ENCODE measurements at regions not wholly inside any gene's neighbourhood (a gene's known extent, or its start where the extent isn't known, plus 50 kb on each side); places are given as distances from the start of the nearest gene placed in this dataset.
A peak's percentile ranks its signal among the peaks of the same experiment; 100 is the strongest.
"Not testable (repeated sequence)": the region's sequence is repeated elsewhere in the genome, so short reads cannot be mapped to it uniquely, and the experiment has no call there.

- not testable (repeated sequence) for DNase-seq (ENCODE audit: low spot score)
These were observed 767.0 kb downstream of the ADCYAP1 start for GRCh38 chr18:1671710-1672109.

DNA sequence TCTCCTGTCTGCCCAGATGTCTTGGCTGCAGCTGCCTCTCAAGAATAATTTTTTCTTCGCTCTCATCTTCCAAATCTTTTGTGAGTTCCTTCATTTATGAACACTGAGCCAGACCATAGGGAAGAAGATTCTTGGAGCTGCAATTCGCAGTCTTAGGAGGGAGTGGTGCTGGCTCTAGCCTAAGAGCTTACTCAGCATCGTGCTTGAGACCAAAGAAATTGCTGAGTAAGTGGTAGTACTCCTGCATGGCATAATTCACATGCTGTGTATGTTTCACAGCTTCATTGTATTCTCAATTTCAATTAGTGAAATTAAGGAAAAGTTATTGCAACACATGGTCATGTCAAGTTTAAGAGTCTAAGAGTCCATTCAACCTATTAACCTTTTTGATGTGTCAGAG is 771.7 kb downstream of the ADCYAP1 start:
- no peak for DNase-seq (ENCODE audit: low spot score)

- no peak for DNase-seq (ENCODE audit: low spot score)
These were observed 775.4 kb downstream of the ADCYAP1 start for GRCh38 chr18:1680108-1680507.

DNA sequence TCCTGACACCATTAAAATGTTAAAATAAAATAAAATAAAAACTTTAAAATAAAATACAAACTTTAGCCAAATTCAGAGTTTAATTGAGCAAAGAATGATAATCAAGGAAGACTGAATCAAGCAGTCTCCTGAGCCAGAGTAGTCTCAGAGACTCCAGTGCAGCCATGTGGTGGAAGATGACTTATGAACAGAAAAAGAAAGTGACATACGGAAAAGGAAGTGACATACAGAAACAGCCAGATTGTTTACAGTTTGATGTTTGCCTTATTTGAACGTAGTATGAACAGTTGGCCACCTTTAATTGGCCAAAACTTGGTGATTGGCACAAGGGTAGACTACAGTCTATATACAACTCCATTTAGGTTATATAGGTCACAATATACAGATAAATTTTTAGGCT is 787.2 kb downstream of the ADCYAP1 start:
- DNase-seq (ENCODE audit: low spot score): no peak

- no peak for DNase-seq (ENCODE audit: low spot score)
These were observed 803.3 kb downstream of the ADCYAP1 start for GRCh38 chr18:1708006-1708405.

GRCh38 chr18:1710114-1710513 is 805.4 kb downstream of the ADCYAP1 start:
- no peak for DNase-seq (ENCODE audit: low spot score)

- peak; percentile 6 for DNase-seq (ENCODE audit: low spot score)
These were observed 827.5 kb downstream of the ADCYAP1 start for GRCh38 chr18:1732143-1732542.

DNA sequence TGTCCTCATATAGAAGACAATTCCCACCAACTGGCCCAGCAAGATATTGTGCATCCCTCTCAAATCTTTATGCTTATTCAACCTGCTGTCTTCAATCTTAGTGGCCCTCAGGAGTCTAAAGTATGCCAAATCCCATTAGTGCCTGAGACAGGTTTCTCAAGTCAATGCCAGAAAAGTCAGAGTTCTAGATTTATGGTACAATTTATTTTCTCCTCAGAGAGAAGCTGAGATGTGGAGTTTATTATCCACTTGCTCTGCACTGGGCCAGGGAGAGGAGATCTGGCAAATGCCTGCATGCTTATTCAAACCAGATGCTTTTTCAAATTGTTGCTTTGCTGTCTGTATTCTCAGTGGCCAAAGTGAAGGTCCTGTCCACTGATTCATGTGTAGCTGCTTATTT is 825.2 kb downstream of the METTL4 start:
- DNase-seq (ENCODE audit: low spot score): no peak

GRCh38 chr18:1751249-1751648 is 820.1 kb downstream of the METTL4 start:
- DNase-seq (ENCODE audit: low spot score): no peak

- no peak for DNase-seq (ENCODE audit: low spot score)
These were observed 810.4 kb downstream of the METTL4 start for GRCh38 chr18:1760901-1761300.

DNA sequence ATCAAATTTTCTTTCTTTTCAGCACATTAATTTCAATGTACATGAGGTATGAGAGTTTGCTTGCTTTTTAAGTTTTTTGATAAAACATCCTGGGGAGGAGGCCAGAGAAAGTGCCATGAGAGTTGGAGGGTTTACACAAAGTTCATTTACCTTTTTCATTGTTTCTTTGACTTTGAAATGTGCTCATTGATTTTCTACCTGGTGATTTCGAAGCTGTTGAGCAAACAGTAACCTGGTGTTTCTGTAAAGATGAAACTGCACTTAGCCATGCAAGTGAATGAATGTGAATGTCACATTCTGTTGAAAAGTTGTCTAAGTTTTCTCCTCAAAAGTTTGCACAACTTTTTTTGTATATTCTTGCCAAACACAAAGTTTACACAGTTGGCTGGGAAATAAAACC is 797.0 kb downstream of the METTL4 start:
- DNase-seq (ENCODE audit: low spot score): no peak

DNA sequence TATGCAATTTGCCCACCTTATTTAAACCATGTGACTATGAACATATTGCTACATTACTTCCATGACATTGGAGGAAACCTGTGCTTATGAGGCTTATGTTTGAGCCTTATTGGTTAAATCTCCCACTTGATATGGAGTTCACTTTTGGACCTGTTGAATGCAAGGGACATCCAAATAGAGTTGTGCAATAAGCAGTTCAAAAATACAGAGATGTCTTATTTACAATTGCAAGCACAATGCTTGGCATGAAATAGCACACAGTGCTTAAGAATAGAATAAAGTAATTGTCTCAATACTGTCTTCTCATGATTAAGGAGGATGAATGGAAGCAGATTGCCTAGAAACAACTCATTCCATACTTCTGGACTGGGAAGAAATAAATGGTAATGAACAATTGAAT is 793.5 kb downstream of the METTL4 start:
- DNase-seq (ENCODE audit: low spot score): no peak

DNA sequence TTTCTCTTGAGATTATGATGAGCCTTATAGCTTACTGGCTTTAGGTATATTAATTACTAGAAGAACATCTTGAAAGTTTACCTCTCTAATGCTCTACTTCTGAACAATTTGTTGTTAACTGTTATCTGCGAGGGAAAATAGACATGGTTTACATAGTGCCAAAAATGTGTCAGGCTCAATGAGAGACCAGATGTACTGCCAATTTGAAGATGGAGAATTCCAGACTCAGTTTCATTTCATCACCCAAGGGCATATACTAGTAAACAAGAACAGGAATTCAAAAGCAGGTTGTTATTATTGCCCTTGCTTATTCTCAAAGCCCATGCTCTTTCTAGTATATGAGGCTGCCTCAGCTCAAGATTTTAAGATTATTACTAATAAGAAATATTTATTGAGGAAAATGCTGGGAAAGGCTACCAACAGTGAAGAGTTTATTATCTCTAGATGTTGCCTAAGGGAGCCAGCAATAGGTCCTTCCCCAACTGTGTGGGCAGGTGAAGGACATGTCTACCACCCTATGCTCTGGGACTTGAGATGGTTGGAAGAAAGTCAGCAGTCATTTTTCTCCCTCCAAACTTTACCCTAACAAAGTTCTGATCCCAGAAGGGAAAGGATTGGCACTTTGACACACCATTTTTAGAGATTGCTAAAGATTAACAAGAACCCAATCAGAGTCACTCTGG is 792.7 kb downstream of the METTL4 start:
- DNase-seq (ENCODE audit: low spot score): no peak

- no peak for DNase-seq (ENCODE audit: low spot score)
These were observed 791.7 kb downstream of the METTL4 start for GRCh38 chr18:1779587-1779986.

DNA sequence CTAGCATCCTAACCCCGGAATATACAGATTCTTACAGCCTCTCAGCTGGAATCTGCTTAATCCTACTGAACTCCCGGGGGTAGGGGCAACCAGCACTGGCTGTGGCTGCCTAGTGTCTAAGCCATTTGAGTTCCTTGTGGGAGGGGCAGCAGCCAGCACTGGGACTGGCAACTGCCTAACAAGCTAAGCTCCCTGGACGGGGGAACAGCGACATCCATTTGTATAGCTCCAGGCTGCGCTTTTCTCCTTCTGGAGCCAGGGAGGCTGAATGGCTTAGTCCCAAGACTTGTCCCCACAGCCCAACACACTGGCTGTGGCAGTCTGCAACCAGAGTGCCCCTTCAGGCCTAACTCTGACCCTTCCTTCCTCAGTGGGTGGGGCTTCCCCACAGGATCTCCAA is 787.2 kb downstream of the METTL4 start:
- no peak for DNase-seq (ENCODE audit: low spot score)

GRCh38 chr18:1785980-1786379 is 785.3 kb downstream of the METTL4 start:
- DNase-seq (ENCODE audit: low spot score): not testable (repeated sequence)

GRCh38 chr18:1796636-1797035 is 774.7 kb downstream of the METTL4 start:
- DNase-seq (ENCODE audit: low spot score): no peak

- DNase-seq (ENCODE audit: low spot score): no peak
These were observed 774.1 kb downstream of the METTL4 start for GRCh38 chr18:1797235-1797634.

DNA sequence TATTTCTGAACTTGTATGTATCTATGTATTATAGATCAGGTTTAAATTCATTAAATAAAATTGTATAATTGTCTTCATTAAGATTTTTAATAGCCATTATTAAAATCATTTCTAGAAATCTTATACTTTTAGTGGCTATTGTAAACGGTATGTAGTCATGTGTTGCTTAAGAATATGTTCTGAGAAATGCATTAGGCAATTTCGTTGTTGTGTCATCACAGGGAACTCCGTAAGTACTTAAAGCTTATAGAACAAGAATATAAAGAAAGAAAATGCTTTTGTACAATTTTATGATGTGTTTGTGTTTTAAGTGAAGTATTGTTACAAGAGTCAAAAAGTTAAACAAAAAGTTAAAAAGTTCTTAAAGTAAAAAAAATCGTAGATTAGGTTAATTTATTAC is 765.8 kb downstream of the METTL4 start:
- no peak for DNase-seq (ENCODE audit: low spot score)

- peak; percentile 32 for DNase-seq (ENCODE audit: low spot score)
These were observed 764.3 kb downstream of the METTL4 start for GRCh38 chr18:1806884-1807615.

DNA sequence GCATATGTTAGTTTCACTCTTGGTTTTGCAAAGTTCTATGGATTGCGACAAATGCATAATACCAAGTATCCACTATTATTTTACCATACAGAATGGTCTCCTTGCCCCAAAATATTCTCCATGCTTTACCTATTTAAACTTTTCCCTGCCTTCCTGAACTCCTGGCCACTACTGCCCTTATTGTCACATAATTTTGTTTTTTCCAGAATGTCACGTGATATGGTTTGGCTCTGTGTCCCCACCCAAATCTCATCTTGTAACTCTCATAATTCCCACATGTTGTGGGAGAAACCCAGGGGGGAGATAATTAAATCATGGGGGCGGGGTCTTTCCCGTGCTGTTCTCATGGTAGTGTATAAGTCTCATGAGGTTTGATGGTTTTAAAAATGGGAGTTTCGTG is 760.0 kb downstream of the METTL4 start:
- no peak for DNase-seq (ENCODE audit: low spot score)

DNA sequence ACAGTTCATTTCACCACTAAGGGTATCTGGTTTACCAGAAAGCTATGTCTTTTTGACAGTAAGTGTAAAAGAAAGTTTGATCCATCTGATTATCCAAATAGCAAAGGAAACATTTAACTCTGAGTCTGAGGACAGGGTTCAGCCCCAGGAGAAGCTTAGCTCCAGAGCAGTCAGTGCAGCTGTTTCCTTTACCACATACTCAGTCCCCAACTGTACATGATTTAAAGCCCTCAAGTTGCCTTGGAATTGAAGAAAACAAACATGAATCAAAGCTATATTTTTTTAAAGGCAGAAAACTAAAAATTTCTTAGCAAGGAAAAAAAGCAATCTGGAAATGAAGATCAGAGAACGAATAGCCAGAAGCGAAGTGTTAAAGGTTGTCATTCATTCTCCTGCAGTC is 746.0 kb downstream of the METTL4 start:
- no peak for DNase-seq (ENCODE audit: low spot score)

DNA sequence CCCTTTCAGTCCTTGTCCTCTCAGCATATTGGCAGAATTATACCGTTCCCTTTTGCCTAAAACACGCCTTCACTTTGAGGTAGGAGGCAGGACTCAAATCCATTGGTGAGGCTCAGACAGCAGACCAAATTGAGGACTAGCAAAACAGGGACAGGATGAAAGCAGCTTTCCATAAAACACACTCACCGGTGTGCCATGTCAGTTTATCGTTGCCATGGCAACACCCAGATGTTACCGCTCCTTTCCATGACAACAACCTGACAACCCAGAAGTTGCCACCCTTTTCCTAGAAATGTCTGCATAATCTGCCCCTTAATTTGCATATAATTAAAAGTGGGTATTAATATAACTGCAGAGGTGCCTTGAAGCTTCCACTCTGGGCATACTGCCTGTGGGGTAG is 730.4 kb downstream of the METTL4 start:
- no peak for DNase-seq (ENCODE audit: low spot score)

DNA sequence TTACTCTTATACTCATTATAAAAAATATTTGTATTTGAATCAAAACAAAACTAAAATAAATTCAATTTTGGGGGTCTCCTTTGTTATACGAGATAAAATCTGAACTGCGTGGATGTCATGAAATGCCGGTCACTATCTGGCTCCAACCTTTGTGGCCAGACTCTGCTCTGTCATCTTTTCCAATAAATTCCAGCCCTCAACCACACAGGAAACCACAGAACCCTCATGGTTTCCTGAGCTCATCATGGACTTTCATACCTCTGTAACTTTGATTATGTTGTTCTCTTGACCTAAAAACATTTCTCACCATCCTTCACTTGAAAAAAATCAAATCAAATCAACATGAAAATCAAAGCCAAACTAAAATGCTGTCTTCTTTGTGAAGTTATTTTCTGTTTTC is 724.7 kb downstream of the METTL4 start:
- no peak for DNase-seq (ENCODE audit: low spot score)

Measured in iPS-NIHi11 (cell line).